Osteocyte (in vitro differentiated cells): ENCODE measurements at regions not wholly inside any gene's neighbourhood (a gene's known extent, or its start where the extent isn't known, plus 50 kb on each side); places are given as distances from the start of the nearest gene placed in this dataset.

Experiments used
- DNase-seq: peaks from one replicate; pipeline ENCODE4 v3.0.0; 2021; ENCODE audit warnings: mixed read lengths; ENCODE audit not compliant: unreplicated experiment; ENCODE audit errors: extremely low spot score
- H3K27ac Mint-ChIP-seq: one replicate; pipeline ENCODE4 v1.8.0; 2021; ENCODE audit warnings: mild to moderate bottlenecking, mixed read lengths; ENCODE audit not compliant: unreplicated experiment
- H3K27me3 Mint-ChIP-seq: one replicate; pipeline ENCODE4 v1.8.0; 2021; ENCODE audit warnings: mixed read lengths; ENCODE audit not compliant: unreplicated experiment
- H3K36me3 Mint-ChIP-seq: one replicate; pipeline ENCODE4 v1.8.0; 2021; ENCODE audit warnings: mixed read lengths; ENCODE audit not compliant: unreplicated experiment
- H3K4me1 Mint-ChIP-seq: one replicate; pipeline ENCODE4 v1.8.0; 2021; ENCODE audit warnings: mixed read lengths; ENCODE audit not compliant: unreplicated experiment
- H3K4me3 Mint-ChIP-seq: one replicate; pipeline ENCODE4 v1.8.0; 2021; ENCODE audit warnings: mild to moderate bottlenecking, moderate library complexity, mixed read lengths; ENCODE audit not compliant: unreplicated experiment
- H3K9me3 Mint-ChIP-seq: one replicate; pipeline ENCODE4 v1.8.0; 2021; ENCODE audit warnings: mixed read lengths; ENCODE audit not compliant: unreplicated experiment
- TF ChIP-seq, protein P1 (sequence below): fragments of 200-600 bp; sonication (generic); IDR thresholded peaks from 2 replicates; pipeline ENCODE4 v1.5.0; 2021; ENCODE audit warnings: antibody characterized with exemption, mild to moderate bottlenecking, moderate library complexity

DNA sequence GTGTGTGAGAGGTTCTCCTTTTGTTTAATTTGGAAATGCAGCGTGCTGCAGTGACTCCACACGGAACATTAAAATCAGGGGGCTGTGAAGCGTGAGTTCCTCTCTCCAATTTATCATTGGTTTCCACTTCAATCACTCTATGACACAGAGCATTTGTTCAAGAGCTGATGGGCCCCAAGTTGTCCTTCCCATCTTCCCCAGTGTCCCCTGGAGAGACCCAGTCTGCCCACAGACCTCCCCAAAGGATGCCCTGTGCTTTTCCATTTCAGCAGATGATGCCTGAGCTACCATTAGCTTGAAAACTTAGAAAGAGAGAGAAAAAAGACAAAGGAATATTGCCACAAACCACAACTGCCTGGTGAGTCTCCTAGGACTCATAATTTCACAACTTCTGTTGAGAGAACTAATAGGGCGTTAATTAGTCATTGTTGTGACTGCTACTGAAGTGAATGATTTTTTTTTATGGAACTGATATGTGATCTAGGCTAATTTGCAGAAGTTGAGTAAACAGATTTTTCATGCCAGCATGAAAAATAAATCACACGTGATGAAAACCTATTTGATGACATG lies 772.7 kb downstream of the SEMA5A start:
- no peaks in the 10 kb centered on the region for H3K27me3 Mint-ChIP-seq
- no peaks in the 10 kb centered on the region for H3K36me3 Mint-ChIP-seq
- H3K4me3 Mint-ChIP-seq = no peak overlapping the region
- TF ChIP-seq, protein P1, sequence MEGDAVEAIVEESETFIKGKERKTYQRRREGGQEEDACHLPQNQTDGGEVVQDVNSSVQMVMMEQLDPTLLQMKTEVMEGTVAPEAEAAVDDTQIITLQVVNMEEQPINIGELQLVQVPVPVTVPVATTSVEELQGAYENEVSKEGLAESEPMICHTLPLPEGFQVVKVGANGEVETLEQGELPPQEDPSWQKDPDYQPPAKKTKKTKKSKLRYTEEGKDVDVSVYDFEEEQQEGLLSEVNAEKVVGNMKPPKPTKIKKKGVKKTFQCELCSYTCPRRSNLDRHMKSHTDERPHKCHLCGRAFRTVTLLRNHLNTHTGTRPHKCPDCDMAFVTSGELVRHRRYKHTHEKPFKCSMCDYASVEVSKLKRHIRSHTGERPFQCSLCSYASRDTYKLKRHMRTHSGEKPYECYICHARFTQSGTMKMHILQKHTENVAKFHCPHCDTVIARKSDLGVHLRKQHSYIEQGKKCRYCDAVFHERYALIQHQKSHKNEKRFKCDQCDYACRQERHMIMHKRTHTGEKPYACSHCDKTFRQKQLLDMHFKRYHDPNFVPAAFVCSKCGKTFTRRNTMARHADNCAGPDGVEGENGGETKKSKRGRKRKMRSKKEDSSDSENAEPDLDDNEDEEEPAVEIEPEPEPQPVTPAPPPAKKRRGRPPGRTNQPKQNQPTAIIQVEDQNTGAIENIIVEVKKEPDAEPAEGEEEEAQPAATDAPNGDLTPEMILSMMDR = no peak
- no peaks in the 10 kb centered on the region for H3K9me3 Mint-ChIP-seq
- no peak overlapping the region for H3K27ac Mint-ChIP-seq
- DNase-seq = no peak
- H3K4me1 Mint-ChIP-seq = peaks cover 18% of the 10 kb centered on the region

DNA sequence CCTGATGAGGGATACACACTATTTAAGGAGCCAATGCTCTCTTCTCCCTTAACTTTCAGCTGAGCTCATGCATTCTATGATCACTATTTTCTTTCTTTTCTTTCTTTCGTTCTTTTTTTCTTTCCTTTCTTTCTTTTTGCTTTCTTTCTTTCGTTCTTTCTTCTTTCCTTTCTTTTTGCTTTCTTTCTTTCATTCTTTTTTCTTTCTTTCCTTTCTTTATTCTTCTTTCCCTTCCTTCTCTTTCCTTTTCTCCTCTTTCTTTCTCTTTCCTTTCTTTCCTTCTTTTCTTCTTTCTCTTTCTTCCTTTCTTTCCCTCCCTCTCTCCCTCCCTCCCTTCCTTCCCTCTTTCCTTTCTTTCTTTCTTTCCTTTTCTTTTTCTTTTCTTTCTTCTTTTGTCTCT lies 761.2 kb downstream of the SEMA5A start:
- no peak for DNase-seq
- no peak overlapping the region for H3K4me3 Mint-ChIP-seq
- H3K36me3 Mint-ChIP-seq = no peaks in the 10 kb centered on the region
- TF ChIP-seq, protein P1 = no peak
- peaks cover 9% of the 10 kb centered on the region for H3K9me3 Mint-ChIP-seq
- no peaks in the 10 kb centered on the region for H3K27me3 Mint-ChIP-seq
- no peak overlapping the region for H3K27ac Mint-ChIP-seq
- H3K4me1 Mint-ChIP-seq = peaks cover 29% of the 10 kb centered on the region

DNA sequence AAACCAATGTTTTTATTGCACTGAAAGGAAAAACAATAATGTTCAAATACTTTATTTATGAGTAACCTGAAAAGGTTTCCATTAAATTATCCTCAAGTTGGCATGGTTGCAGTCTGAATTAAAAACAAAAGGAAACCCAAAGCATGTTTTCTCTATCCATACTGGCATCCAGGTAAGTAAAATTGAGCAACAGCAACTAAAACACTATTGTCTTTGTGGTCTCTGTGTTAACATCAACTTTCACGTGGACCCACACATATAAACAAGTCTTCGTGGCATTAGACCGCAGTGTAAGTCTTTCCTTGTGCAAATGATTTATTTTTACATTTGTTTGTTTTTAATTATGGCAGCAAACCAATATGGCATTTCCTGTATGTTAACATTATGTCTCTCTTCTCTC lies 757.6 kb downstream of the SEMA5A start:
- peak overlapping the region; percentile 39 for H3K27ac Mint-ChIP-seq
- no peaks in the 10 kb centered on the region for H3K27me3 Mint-ChIP-seq
- H3K36me3 Mint-ChIP-seq = no peaks in the 10 kb centered on the region
- H3K4me1 Mint-ChIP-seq = peaks cover 32% of the 10 kb centered on the region
- H3K4me3 Mint-ChIP-seq = no peak overlapping the region
- DNase-seq = no peak
- peaks cover 12% of the 10 kb centered on the region for H3K9me3 Mint-ChIP-seq
- TF ChIP-seq, protein P1 = no peak

DNA sequence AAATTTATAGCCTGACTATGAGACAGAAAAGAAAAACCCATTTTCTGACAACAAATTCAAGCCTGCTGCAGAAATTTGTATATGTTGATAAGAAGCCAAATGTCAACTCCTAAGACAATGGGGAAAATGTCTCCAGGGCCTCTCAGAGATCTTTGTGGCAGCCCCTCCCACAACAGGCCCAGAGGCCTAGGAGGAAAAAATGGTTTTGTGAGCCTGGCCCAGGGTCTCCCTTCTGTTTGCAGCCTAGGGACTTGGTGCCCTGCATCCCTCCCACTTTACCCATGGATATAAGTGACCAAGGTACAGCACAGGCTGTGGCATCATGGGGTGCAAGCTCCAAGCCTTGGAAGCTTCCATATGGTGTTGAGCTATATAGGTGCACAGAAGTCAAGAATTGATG lies 740.2 kb downstream of the SEMA5A start:
- Mint-ChIP-seq H3K4me1 (no peaks in the 10 kb centered on the region), H3K9me3 (peaks cover 44% of the 10 kb centered on the region), H3K4me3 (no peak overlapping the region), H3K27me3 (no peaks in the 10 kb centered on the region), H3K36me3 (peaks cover 4% of the 10 kb centered on the region), H3K27ac (no peak overlapping the region)
- TF ChIP-seq, protein P1 = no peak
- no peak for DNase-seq

DNA sequence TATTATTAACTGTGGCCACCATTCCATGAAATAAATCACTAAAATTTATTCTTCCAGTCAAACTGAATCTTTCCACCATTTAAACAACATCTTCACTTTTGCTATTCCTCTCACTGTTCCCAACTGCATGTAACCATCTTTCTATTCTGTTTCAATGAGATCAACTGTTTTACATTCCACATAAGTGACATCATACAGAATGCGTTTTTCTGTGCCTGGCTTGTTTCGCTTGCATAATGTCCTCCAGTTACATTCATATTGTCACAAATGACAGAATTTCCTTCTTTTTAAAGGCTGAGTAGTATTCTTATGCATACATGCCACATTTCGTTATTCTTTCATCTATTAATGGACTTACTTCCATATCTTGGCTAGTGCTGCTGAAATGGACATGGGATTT lies 738.2 kb downstream of the SEMA5A start:
- TF ChIP-seq, protein P1 = no peak
- no peaks in the 10 kb centered on the region for H3K27me3 Mint-ChIP-seq
- no peak for DNase-seq
- H3K27ac Mint-ChIP-seq = no peak overlapping the region
- no peak overlapping the region for H3K4me3 Mint-ChIP-seq
- H3K4me1 Mint-ChIP-seq = no peaks in the 10 kb centered on the region
- no peaks in the 10 kb centered on the region for H3K36me3 Mint-ChIP-seq
- peaks cover 26% of the 10 kb centered on the region for H3K9me3 Mint-ChIP-seq
